HUES48 (cell line): ENCODE measurements at regions not wholly inside any gene's neighbourhood (a gene's known extent, or its start where the extent isn't known, plus 50 kb on each side); places are given as distances from the start of the nearest gene placed in this dataset.
"Not testable (repeated sequence)": the region's sequence is repeated elsewhere in the genome, so short reads cannot be mapped to it uniquely, and the experiment has no call there.

Experiments used
- H3K27ac ChIP-seq: one replicate; pipeline ENCODE4 v1.7.0; 2013; ENCODE audit warnings: low read depth, low read length, inconsistent platforms
- H3K27me3 ChIP-seq: 2 replicates; pipeline ENCODE4 v1.6.1; 2013; ENCODE audit warnings: mild to moderate bottlenecking, low read length; ENCODE audit not compliant: control insufficient read depth, insufficient read depth
- H3K36me3 ChIP-seq: 2 replicates; pipeline ENCODE4 v1.6.1; 2013; ENCODE audit warnings: low read length; ENCODE audit not compliant: control insufficient read depth, insufficient read depth
- H3K4me1 ChIP-seq: 2 replicates; pipeline ENCODE4 v1.6.1; 2013; ENCODE audit warnings: mild to moderate bottlenecking, low read length; ENCODE audit not compliant: control insufficient read depth, insufficient read depth
- H3K4me3 ChIP-seq: 2 replicates; pipeline ENCODE4 v1.5.1; 2013; ENCODE audit warnings: mild to moderate bottlenecking, low read depth, low read length
- H3K9ac ChIP-seq: 2 replicates; pipeline ENCODE4 v1.6.1; 2013; ENCODE audit warnings: mild to moderate bottlenecking, low read depth, low read length, moderate library complexity
- H3K9me3 ChIP-seq: 2 replicates; pipeline ENCODE4 v1.6.1; 2013; ENCODE audit warnings: low read length; ENCODE audit not compliant: control insufficient read depth, insufficient read depth

DNA sequence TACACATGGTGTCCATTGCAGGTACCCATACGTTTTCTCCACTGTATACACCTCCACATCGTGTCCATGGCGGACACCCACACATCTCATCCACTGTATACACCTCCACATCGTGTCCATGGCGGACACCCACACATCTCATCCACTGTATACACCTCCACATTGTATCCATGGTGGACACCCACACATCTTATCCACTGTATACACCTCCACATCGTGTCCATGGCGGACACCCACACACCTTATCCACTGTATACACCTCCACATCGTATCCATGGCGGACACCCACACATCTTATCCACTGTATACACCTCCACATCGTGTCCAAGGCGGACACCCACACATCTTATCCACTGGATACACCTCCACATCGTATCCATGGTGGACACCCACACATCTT, 50.4 kb upstream of the TTC34 start:
- H3K27ac ChIP-seq, H3K9me3 ChIP-seq, H3K9ac ChIP-seq: not testable (repeated sequence)

GRCh38 chr1:2853711-2854110, 52.2 kb upstream of the TTC34 start:
- Histone ChIP-seq H3K4me3 (no peak overlapping the region), H3K9me3 (peaks cover 9% of the 10 kb centered on the region), H3K27ac (no peak overlapping the region), H3K9ac (no peak overlapping the region), H3K4me1 (no peaks in the 10 kb centered on the region), H3K27me3 (no peaks in the 10 kb centered on the region), H3K36me3 (no peaks in the 10 kb centered on the region)

More for the DNA sequence above, 50.4 kb upstream of the TTC34 start:
- H3K27me3 ChIP-seq, H3K36me3 ChIP-seq, H3K4me1 ChIP-seq, H3K4me3 ChIP-seq: not testable (repeated sequence)

DNA sequence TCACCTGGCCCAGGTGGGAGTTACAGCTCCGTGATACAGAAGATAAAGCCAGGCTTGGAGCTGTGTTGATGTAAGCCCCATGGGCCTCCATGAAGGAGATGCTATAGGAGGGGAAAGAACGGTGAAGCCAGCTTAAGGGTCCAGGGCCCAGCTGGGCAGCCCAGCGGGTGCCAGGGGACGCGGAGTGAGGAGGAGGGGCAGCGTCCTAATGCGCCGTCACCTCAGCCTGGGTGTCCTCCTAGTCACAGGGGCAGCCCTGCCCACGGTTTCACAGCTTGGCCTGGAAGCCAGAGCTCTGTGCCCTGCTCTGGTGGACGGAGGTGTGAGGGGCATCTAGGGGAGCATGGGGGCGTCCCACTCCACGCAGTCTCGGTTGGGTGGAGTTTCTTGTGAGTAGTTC, 52.7 kb upstream of the TTC34 start:
- no peak overlapping the region for H3K9ac ChIP-seq
- no peak overlapping the region for H3K27ac ChIP-seq
- no peaks in the 10 kb centered on the region for H3K27me3 ChIP-seq

DNA sequence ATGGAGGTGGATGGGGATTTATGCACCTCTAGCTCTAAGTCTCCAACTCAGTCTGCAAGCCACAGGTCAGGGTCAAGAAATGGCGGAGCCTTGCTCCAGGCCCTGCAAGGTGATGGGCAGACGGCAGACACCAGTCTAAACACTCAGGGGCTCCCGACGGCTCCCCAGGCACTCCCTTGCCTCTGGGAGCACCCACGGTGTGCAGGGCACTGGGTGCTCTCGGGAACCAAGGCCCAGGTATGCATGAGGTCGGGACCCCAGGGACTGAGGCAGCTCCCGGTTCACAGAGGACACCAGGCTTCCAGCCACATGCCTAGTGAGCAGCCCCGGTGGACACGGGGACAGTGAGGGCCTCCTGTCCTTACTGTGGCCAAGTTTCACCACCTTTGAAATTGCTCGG, 53.1 kb upstream of the TTC34 start:
- no peak overlapping the region for H3K4me3 ChIP-seq
- H3K4me1 ChIP-seq: no peaks in the 10 kb centered on the region
- peaks cover 14% of the 10 kb centered on the region for H3K9me3 ChIP-seq
- H3K27ac ChIP-seq: no peak overlapping the region
- H3K36me3 ChIP-seq: no peaks in the 10 kb centered on the region
- H3K9ac ChIP-seq: no peak overlapping the region
- H3K27me3 ChIP-seq: no peaks in the 10 kb centered on the region

More for the DNA sequence above, 52.7 kb upstream of the TTC34 start:
- H3K4me1 ChIP-seq: no peaks in the 10 kb centered on the region
- no peaks in the 10 kb centered on the region for H3K36me3 ChIP-seq
- H3K4me3 ChIP-seq: no peak overlapping the region
- H3K9me3 ChIP-seq: peaks cover 13% of the 10 kb centered on the region

DNA sequence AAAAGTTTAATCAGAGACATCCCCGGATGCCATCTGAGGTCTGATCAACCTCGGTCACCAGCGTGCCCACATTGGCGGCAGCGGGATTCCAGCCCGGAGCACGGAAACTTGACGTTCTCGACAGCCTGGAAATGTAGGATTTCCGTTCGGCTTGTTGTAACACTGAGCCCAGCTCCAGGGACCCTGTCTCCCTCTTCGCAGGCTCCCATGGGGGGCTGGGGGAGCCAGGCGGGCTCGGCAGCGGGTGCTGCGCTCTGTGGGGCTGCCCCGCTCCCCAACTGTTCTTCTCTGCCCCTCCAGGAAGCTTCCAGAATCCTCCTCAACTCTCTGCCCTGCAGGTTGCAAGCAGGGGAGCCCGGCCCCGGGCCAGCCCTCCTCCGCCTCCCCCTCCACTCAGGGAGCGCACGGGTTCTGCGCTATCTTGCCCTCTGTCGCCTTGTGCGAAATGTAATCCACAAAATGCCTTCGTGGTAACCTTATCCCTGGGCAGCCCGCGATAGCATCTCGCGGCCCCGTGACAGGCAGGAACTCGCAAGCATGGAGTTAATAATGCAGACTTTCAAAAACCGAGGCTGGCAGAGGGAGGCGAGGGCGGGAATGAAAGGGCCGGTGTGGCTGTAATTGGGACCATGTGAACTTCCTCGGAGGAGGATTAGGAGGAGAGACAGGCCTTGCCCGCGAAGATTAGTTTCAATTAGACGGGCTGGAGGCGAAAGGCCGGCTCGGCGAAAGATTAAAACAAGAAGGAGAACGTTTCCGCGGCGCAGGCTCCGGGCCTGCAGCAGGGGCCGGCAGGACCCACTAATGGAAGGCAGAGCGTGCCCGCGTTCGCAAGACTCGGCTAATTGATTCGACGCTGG, 53.9 kb upstream of the TTC34 start:
- Histone ChIP-seq H3K4me3 (no peak overlapping the region), H3K4me1 (no peaks in the 10 kb centered on the region), H3K36me3 (no peaks in the 10 kb centered on the region), H3K27me3 (no peaks in the 10 kb centered on the region), H3K27ac (no peak overlapping the region), H3K9me3 (peaks cover 17% of the 10 kb centered on the region), H3K9ac (no peak overlapping the region)

GRCh38 chr1:2856066-2856390, 54.5 kb upstream of the TTC34 start:
- H3K36me3 ChIP-seq: no peaks in the 10 kb centered on the region
- H3K9me3 ChIP-seq: peaks cover 17% of the 10 kb centered on the region
- H3K27ac ChIP-seq: no peak overlapping the region
- no peaks in the 10 kb centered on the region for H3K4me1 ChIP-seq
- H3K27me3 ChIP-seq: no peaks in the 10 kb centered on the region
- no peak overlapping the region for H3K9ac ChIP-seq
- H3K4me3 ChIP-seq: no peak overlapping the region

DNA sequence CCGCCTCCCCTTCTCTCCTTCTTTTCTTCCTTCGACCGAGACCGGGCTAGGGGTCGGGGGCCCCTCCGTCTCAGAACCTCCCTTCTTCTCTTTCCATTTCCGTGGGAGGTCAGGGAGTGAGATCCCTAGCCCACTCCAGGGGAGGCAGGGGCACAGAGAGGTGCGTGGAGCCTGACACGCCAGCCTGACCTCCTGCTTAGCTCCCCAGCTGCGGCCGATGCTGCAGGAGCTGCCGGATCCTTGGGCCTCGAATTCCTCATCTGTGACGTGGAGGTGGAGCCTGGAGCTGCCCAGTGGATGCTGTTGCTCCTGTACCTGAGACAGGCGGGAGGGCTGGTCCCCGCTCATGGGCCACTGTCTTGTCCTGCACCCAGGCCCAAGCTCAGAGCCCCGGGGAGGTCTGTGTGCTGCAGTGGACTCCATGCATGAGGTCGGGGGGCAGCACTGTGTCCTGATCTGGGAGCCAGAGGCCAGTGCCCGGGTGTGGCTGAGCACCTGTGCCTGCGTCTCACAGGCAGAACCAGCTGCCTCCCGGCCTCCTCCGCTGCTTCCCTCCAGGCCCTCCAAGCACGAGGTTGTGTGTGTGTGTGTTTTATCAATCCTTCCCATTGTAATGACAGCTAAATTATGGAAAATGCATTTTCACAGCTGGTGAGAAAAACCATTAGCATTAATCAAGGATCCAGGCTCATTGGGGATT, 55.3 kb upstream of the TTC34 start:
- Histone ChIP-seq H3K27me3 (no peaks in the 10 kb centered on the region), H3K9ac (no peak overlapping the region)

DNA sequence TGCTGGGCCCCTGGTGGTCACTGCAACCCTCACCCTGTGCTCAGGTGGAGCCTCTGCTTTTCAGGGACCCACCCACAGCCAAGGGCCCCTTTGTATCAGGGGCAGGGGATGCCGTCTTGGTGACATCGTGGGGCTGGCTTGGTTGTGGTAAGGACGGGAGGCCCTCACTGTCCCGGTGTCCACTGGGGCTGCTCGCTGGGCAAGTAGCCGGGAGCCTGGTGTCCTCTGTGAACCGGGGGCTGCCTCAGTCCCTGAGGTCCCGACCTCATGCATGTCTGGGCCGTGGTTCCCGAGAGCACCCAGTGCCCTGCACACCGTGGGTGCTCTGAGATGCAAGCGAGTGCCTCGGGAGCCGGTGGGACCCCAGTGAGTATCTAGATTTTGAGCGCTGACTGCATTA, 56.0 kb upstream of the TTC34 start:
- no peak overlapping the region for H3K4me3 ChIP-seq
- H3K27me3 ChIP-seq: no peaks in the 10 kb centered on the region
- H3K9ac ChIP-seq: no peak overlapping the region
- no peaks in the 10 kb centered on the region for H3K4me1 ChIP-seq
- H3K27ac ChIP-seq: no peak overlapping the region
- H3K9me3 ChIP-seq: peaks cover 17% of the 10 kb centered on the region
- H3K36me3 ChIP-seq: no peaks in the 10 kb centered on the region

More for the DNA sequence above, 55.3 kb upstream of the TTC34 start:
- no peaks in the 10 kb centered on the region for H3K4me1 ChIP-seq
- no peaks in the 10 kb centered on the region for H3K36me3 ChIP-seq
- no peak overlapping the region for H3K27ac ChIP-seq
- H3K9me3 ChIP-seq: peaks cover 17% of the 10 kb centered on the region
- H3K4me3 ChIP-seq: no peak overlapping the region

DNA sequence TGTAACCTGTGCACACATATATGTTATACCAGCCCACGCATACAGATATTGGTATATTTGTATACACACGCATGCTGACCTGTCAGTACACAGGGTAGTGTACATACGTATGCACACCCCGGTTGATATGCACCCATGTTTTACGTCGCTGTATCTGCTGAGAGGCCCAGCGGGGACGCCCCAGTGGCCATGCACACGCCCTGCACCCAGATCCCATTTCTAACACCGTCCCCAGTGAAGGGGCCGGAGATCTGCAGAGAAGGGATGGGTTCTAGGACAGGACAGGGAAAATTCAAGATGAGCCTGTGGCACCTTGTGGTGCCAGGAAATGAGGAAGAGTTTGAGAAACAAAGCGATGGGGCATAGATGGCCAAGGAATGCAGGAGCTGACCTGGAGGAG, 57.2 kb upstream of the TTC34 start:
- no peaks in the 10 kb centered on the region for H3K27me3 ChIP-seq
- no peaks in the 10 kb centered on the region for H3K36me3 ChIP-seq
- H3K9me3 ChIP-seq: peaks cover 17% of the 10 kb centered on the region
- H3K4me1 ChIP-seq: no peaks in the 10 kb centered on the region
- H3K27ac ChIP-seq: no peak overlapping the region
- no peak overlapping the region for H3K4me3 ChIP-seq
- no peak overlapping the region for H3K9ac ChIP-seq

- Histone ChIP-seq H3K27me3 (no peaks in the 10 kb centered on the region), H3K4me1 (no peaks in the 10 kb centered on the region), H3K27ac (no peak overlapping the region), H3K9me3 (peaks cover 17% of the 10 kb centered on the region), H3K36me3 (no peaks in the 10 kb centered on the region), H3K4me3 (no peak overlapping the region), H3K9ac (no peak overlapping the region)
Observed at GRCh38 chr1:2859219-2859880, 57.9 kb upstream of the TTC34 start.

DNA sequence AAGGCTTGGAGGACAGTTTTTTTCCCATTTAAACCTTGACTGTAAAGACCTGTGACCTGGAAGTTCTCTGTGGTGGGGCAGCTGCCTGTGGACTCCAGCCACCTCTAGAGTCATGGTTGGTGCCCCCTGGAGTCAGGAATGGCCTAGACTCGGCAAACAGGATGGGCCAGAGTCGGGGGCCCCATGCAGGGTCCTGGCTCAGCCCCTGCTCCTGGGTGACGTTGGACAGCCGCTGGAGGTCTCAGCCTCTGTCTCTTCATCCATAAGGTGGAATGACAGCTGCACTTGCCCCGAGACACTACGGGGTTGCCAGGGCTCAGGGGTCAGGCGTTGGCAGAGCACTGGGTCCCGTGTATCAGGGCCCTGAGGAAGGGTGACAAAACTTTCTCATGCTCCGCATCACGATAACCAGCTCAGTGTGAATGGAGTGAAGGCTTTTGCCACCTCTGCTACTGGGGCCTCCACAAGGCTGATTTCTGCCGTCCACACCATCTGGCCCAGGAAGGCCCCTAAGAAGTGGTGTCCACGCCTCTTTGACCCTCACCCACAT, 58.5 kb upstream of the TTC34 start:
- Histone ChIP-seq H3K4me3 (no peak overlapping the region), H3K27ac (no peak overlapping the region), H3K27me3 (no peaks in the 10 kb centered on the region), H3K4me1 (no peaks in the 10 kb centered on the region), H3K9me3 (peaks cover 17% of the 10 kb centered on the region), H3K9ac (no peak overlapping the region), H3K36me3 (no peaks in the 10 kb centered on the region)
